Fibroblast of lung (primary cell): ENCODE measurements at regions not wholly inside any gene's neighbourhood (a gene's known extent, or its start where the extent isn't known, plus 50 kb on each side); places are given as distances from the start of the nearest gene placed in this dataset.

Experiments used
- DNase-seq, 2 donors: peaks; one replicate each; pipeline versions ENCODE4 v3.0.0 to v3.0.0-alpha.2; 2010; ENCODE audit warnings: low read depth in 2 of 2
- H2AFZ ChIP-seq: 2 replicates; pipeline ENCODE4 v1.5.1; 2012; ENCODE audit warnings: low read length, control low read depth, inconsistent platforms
- H3K27ac ChIP-seq: 2 replicates; pipeline ENCODE4 v1.5.1; 2011; ENCODE audit warnings: low read length, control low read depth; ENCODE audit not compliant: insufficient read depth
- H3K27me3 ChIP-seq: 2 replicates; pipeline ENCODE4 v1.5.1; 2011; ENCODE audit warnings: mild to moderate bottlenecking, low read length; ENCODE audit not compliant: control insufficient read depth, insufficient read depth
- H3K36me3 ChIP-seq: 2 replicates; pipeline ENCODE4 v1.5.1; 2011; ENCODE audit warnings: low read length; ENCODE audit not compliant: control insufficient read depth, insufficient read depth
- H3K4me1 ChIP-seq: 2 replicates; pipeline ENCODE4 v1.5.1; 2011; ENCODE audit warnings: low read length; ENCODE audit not compliant: control insufficient read depth, insufficient read depth; ENCODE audit errors: extremely low read depth
- H3K4me2 ChIP-seq: 2 replicates; pipeline ENCODE4 v1.5.1; 2011; ENCODE audit warnings: low read length, control low read depth; ENCODE audit not compliant: insufficient read depth; ENCODE audit errors: extremely low read depth
- H3K4me3 ChIP-seq, 4 experiments: fragments of 200-600 bp in 1 of 4; sonication (generic) in 1 of 4; replicated peaks in 1 of 4; 2 replicates each; pipeline ENCODE4 v1.5.1; 2011 to 2016; ENCODE audit warnings: low read length in 4 of 4, low read depth in 3 of 4, mild to moderate bottlenecking in 3 of 4, control low read depth in 2 of 4, inconsistent platforms in 1 of 4, mixed read lengths in 1 of 4; ENCODE audit not compliant: insufficient read depth in 1 of 4; ENCODE audit errors: control extremely low read depth in 1 of 4
- H3K79me2 ChIP-seq: 2 replicates; pipeline ENCODE4 v1.5.1; 2012; ENCODE audit warnings: mild to moderate bottlenecking, low read length, inconsistent platforms; ENCODE audit not compliant: control insufficient read depth, insufficient read depth
- H3K9ac ChIP-seq: 2 replicates; pipeline ENCODE4 v1.5.1; 2011; ENCODE audit warnings: mild to moderate bottlenecking, low read length, control low read depth; ENCODE audit not compliant: insufficient read depth
- H3K9me3 ChIP-seq: 2 replicates; pipeline ENCODE4 v1.5.1; 2012; ENCODE audit warnings: low read depth, low read length; ENCODE audit not compliant: control insufficient read depth, insufficient read depth
- H4K20me1 ChIP-seq: 2 replicates; pipeline ENCODE4 v1.5.1; 2011; ENCODE audit warnings: low read length; ENCODE audit not compliant: control insufficient read depth, insufficient read depth; ENCODE audit errors: extremely low read depth
- EZH2 ChIP-seq: IDR thresholded peaks from 2 replicates; pipeline ENCODE4 v1.5.1; 2012; ENCODE audit warnings: low read length, control low read depth, mild to moderate bottlenecking; ENCODE audit errors: missing control alignments
- TF ChIP-seq, protein P1 (sequence below), 2 donors: IDR thresholded peaks in 1 of 2; conservative IDR thresholded peaks in 1 of 2; 1 replicate in 1 of 2; 2 replicates in 1 of 2; pipeline ENCODE4 v1.5.1; 2011 to 2012; ENCODE audit warnings: low read length in 2 of 2, control low read depth in 1 of 2, inconsistent platforms in 1 of 2, low read depth in 1 of 2, mild to moderate bottlenecking in 1 of 2

DNA sequence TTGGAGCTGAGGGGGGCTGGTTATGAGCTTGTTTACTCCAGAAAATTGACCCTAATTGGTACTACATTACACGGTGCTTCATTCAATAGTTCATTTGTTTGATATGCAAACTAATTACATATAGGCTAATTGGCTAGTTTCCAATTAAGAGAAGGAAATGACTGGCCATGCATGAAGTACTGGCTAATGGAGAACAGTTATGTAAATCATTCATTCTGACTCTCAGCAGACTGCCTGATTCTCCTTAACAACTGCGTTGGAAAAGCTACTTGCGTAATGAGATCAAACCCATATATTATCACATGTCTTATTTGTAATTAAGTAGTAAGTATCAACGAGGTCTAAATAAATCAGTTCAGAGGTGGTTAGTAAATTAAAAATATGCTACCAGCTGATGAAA is 81.8 kb upstream of the CTTNBP2 start:
- Histone ChIP-seq H3K79me2 (no peaks in the 10 kb centered on the region), H3K4me1 (no peaks in the 10 kb centered on the region), H3K4me3 (no peak overlapping the region), H3K4me2 (no peak overlapping the region), H4K20me1 (no peaks in the 10 kb centered on the region), H2AFZ (no peak overlapping the region), H3K27me3 (no peaks in the 10 kb centered on the region), H3K9me3 (no peaks in the 10 kb centered on the region), H3K9ac (no peak overlapping the region), H3K36me3 (no peaks in the 10 kb centered on the region), H3K27ac (no peak overlapping the region)
- DNase-seq, result no peak
- TF ChIP-seq EZH2, result no peak
- TF ChIP-seq, protein P1, sequence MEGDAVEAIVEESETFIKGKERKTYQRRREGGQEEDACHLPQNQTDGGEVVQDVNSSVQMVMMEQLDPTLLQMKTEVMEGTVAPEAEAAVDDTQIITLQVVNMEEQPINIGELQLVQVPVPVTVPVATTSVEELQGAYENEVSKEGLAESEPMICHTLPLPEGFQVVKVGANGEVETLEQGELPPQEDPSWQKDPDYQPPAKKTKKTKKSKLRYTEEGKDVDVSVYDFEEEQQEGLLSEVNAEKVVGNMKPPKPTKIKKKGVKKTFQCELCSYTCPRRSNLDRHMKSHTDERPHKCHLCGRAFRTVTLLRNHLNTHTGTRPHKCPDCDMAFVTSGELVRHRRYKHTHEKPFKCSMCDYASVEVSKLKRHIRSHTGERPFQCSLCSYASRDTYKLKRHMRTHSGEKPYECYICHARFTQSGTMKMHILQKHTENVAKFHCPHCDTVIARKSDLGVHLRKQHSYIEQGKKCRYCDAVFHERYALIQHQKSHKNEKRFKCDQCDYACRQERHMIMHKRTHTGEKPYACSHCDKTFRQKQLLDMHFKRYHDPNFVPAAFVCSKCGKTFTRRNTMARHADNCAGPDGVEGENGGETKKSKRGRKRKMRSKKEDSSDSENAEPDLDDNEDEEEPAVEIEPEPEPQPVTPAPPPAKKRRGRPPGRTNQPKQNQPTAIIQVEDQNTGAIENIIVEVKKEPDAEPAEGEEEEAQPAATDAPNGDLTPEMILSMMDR (conservative IDR thresholded peaks at IDR 0.05 in 1 of 2, IDR thresholded peaks at IDR 0.05 in 1 of 2; ENCODE audit: low read depth in 1 of 2, low read length in 2 of 2), result no peak

DNA sequence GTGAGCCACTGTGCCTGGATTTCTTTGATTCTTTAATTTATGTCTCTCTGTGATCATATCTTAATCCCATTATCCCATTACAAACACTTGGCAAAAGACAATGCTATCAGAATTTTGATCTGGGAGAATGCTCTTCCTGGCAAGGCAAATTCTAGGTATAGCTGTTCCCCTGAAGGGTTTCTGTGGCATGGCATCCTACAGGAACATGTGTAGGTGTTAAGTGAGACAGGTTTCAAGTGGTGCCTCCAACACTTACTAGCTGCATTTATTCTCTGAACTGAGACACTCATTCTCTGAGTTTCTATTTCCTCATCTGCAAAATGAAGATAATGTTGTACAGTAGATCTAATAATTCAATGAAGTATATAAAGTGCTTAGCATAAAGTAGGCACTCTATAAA is 87.1 kb upstream of the CTTNBP2 start:
- H3K4me2 ChIP-seq, result no peak overlapping the region
- H3K9ac ChIP-seq, result no peak overlapping the region
- DNase-seq, result no peak
- no peak overlapping the region for H2AFZ ChIP-seq
- H3K36me3 ChIP-seq, result no peaks in the 10 kb centered on the region
- no peaks in the 10 kb centered on the region for H3K9me3 ChIP-seq
- H3K4me3 ChIP-seq, result no peak overlapping the region
- no peaks in the 10 kb centered on the region for H3K27me3 ChIP-seq
- no peak overlapping the region for H3K27ac ChIP-seq
- TF ChIP-seq, protein P1 (conservative IDR thresholded peaks at IDR 0.05 in 1 of 2, IDR thresholded peaks at IDR 0.05 in 1 of 2; ENCODE audit: low read depth in 1 of 2, low read length in 2 of 2), result no peak
- TF ChIP-seq EZH2, result no peak
- H4K20me1 ChIP-seq, result no peaks in the 10 kb centered on the region
- H3K4me1 ChIP-seq, result no peaks in the 10 kb centered on the region
- no peaks in the 10 kb centered on the region for H3K79me2 ChIP-seq

GRCh38 chr7:117961235-117961634 is 88.0 kb upstream of the CTTNBP2 start:
- H3K4me3 ChIP-seq, result no peak overlapping the region
- H3K9ac ChIP-seq, result no peak overlapping the region
- no peaks in the 10 kb centered on the region for H3K9me3 ChIP-seq
- no peaks in the 10 kb centered on the region for H3K36me3 ChIP-seq
- no peak for DNase-seq
- H3K27me3 ChIP-seq, result no peaks in the 10 kb centered on the region
- TF ChIP-seq, protein P1 (conservative IDR thresholded peaks at IDR 0.05 in 1 of 2, IDR thresholded peaks at IDR 0.05 in 1 of 2; ENCODE audit: low read depth in 1 of 2, low read length in 2 of 2), result no peak
- TF ChIP-seq EZH2, result no peak
- no peak overlapping the region for H3K27ac ChIP-seq
- no peaks in the 10 kb centered on the region for H4K20me1 ChIP-seq
- no peaks in the 10 kb centered on the region for H3K4me1 ChIP-seq
- H3K79me2 ChIP-seq, result no peaks in the 10 kb centered on the region
- no peak overlapping the region for H3K4me2 ChIP-seq
- no peak overlapping the region for H2AFZ ChIP-seq
